ENCODE measurements at regions not wholly inside any gene's neighbourhood (a gene's known extent, or its start where the extent isn't known, plus 50 kb on each side); places are given as distances from the start of the nearest gene placed in this dataset.

- TF ChIP-seq CTCF (conservative IDR thresholded peaks at IDR 0.05; ENCODE audit: low read length) (no peak), EZH2phosphoT487 (IDR thresholded peaks at IDR 0.05; ENCODE audit: borderline replicate concordance) (no peak)
These were observed 1477.9 kb downstream of the TBC1D22A start for GRCh38 chr22:48240148-48240934.
